HCT116 (cell line): ENCODE measurements at regions not wholly inside any gene's neighbourhood (a gene's known extent, or its start where the extent isn't known, plus 50 kb on each side); places are given as distances from the start of the nearest gene placed in this dataset.

ENCODE experiments used
- ATAC-seq: fragments of 200-7000 bp; cut with Tn5 transposase; 2 replicates; pipeline ENCODE4 v1.9.1; 2020; ENCODE audit warnings: mild to moderate bottlenecking, moderate library complexity
- BruUV-seq: library from RNA; stranded (reverse); fragments of 400-500 nt; replicated peaks from 2 replicates; lab custom pipeline; 2021; lab: Mats Ljungman, UMichigan
- CTCF ChIA-PET: fragments of 300-600 bp; sonication (Branson Sonifier 250); formaldehyde crosslinking; loops from one replicate; lab custom pipeline; 2021; ENCODE audit warnings: antibody characterized with exemption; lab: Charles Lee
- POLR2A ChIA-PET: fragments of 300-600, 350-600 bp; sonication (Branson Sonifier 250); formaldehyde crosslinking; loops from one replicate; lab custom pipeline; 2021; ENCODE audit warnings: antibody characterized with exemption; lab: Charles Lee
- RAD21 ChIA-PET, 2 experiments: fragments of 300-600 bp; sonication (Branson Sonifier 250); formaldehyde crosslinking; loops; one replicate each; lab custom pipeline; 2023; ENCODE audit warnings: low total read pairs in 2 of 2; ENCODE audit not compliant: uncharacterized antibody in 2 of 2, unreplicated experiment in 2 of 2, low non-redundant PET in 1 of 2; lab: Charles Lee
- DNase-seq: peaks from one replicate; pipeline ENCODE4 v3.0.0-alpha.2; 2010; ENCODE audit warnings: low read depth, low spot score
- H2AFZ ChIP-seq: fragments of 200-600 bp; shearing (Covaris generic), sonication (generic); 2 replicates; pipeline ENCODE4 v1.6.1; 2017; ENCODE audit warnings: low read depth, mixed run types, mixed read lengths, antibody characterized with exemption, low read length; ENCODE audit not compliant: poor library complexity, severe bottlenecking
- H3K27ac ChIP-seq: 2 replicates; pipeline ENCODE4 v1.5.1; 2012; ENCODE audit warnings: low read depth, low read length
- H3K27me3 ChIP-seq: fragments of 200-600 bp; sonication (generic); 2 replicates; pipeline ENCODE4 v1.6.1; 2016; ENCODE audit warnings: mixed run types, low read length, mixed read lengths; ENCODE audit not compliant: insufficient read depth
- H3K36me3 ChIP-seq, 2 experiments: fragments of 200-500 bp in 1 of 2; fragments of 200-600 bp in 1 of 2; sonication (Bioruptor generic) in 1 of 2; sonication (generic) in 1 of 2; 2 replicates each; pipeline versions ENCODE4 v1.5.1 to v1.6.1; 2014 to 2016; ENCODE audit warnings: low read length in 2 of 2, inconsistent platforms in 1 of 2, mixed read lengths in 1 of 2, mixed run types in 1 of 2; ENCODE audit not compliant: insufficient read depth in 2 of 2, control insufficient read depth in 1 of 2
- H3K4me1 ChIP-seq, 2 experiments: fragments of 200-600 bp in 1 of 2; sonication (generic) in 1 of 2; 2 replicates each; pipeline versions ENCODE4 v1.5.1 to v1.6.1; 2012 to 2017; ENCODE audit warnings: low read length in 2 of 2, inconsistent platforms in 1 of 2, mild to moderate bottlenecking in 1 of 2, mixed read lengths in 1 of 2, mixed run types in 1 of 2, moderate library complexity in 1 of 2; ENCODE audit not compliant: insufficient read depth in 2 of 2, control insufficient read depth in 1 of 2
- H3K4me2 ChIP-seq: fragments of 200-600 bp; sonication (generic); 2 replicates; pipeline ENCODE4 v1.6.1; 2017; ENCODE audit warnings: mixed run types, low read length, mixed read lengths
- H3K4me3 ChIP-seq, 2 experiments: fragments of 200-600 bp in 1 of 2; sonication (generic) in 1 of 2; replicated peaks in 1 of 2; 2 replicates each; pipeline ENCODE4 v1.5.1; 2011 to 2016; ENCODE audit warnings: low read length in 2 of 2, control low read depth in 1 of 2, low read depth in 1 of 2, mild to moderate bottlenecking in 1 of 2, mixed read lengths in 1 of 2, mixed run types in 1 of 2
- H3K79me2 ChIP-seq: fragments of 200-600 bp; sonication (generic); 2 replicates; pipeline ENCODE4 v1.6.1; 2017; ENCODE audit warnings: mild to moderate bottlenecking, mixed run types, low read length, moderate library complexity, mixed read lengths; ENCODE audit not compliant: insufficient read depth
- H3K9ac ChIP-seq: fragments of 200-600 bp; sonication (generic); 2 replicates; pipeline ENCODE4 v1.6.1; 2016; ENCODE audit warnings: low read length, mixed read lengths
- H3K9me2 ChIP-seq: fragments of 200-600 bp; sonication (generic), shearing (Covaris generic); 2 replicates; pipeline ENCODE4 v1.6.1; 2017; ENCODE audit warnings: mixed run types, mild to moderate bottlenecking, moderate library complexity; ENCODE audit not compliant: insufficient read depth
- H3K9me3 ChIP-seq, 2 experiments: fragments of 200-500 bp in 1 of 2; fragments of 200-600 bp in 1 of 2; sonication (Bioruptor generic) in 1 of 2; sonication (generic) in 1 of 2; 2 replicates each; pipeline ENCODE4 v1.6.1; 2014 to 2017; ENCODE audit warnings: low read length in 2 of 2, mixed read lengths in 2 of 2, inconsistent platforms in 1 of 2, low read depth in 1 of 2, mild to moderate bottlenecking in 1 of 2, mixed run types in 1 of 2, moderate library complexity in 1 of 2; ENCODE audit not compliant: control insufficient read depth in 1 of 2, insufficient read depth in 1 of 2
- H4K20me1 ChIP-seq: fragments of 200-600 bp; sonication (generic), shearing (Covaris generic); 2 replicates; pipeline ENCODE4 v1.6.1; 2017; ENCODE audit warnings: mixed run types, mild to moderate bottlenecking, moderate library complexity; ENCODE audit not compliant: insufficient read depth
- EZH2 ChIP-seq: fragments of 200-600 bp; sonication (generic); IDR thresholded peaks from 2 replicates; pipeline ENCODE4 v1.6.1; 2017; ENCODE audit warnings: antibody characterized with exemption, mixed run types
- EZH2phosphoT487 ChIP-seq: fragments of 200-600 bp; IDR thresholded peaks from 2 replicates; pipeline ENCODE4 v1.6.1; 2018; ENCODE audit warnings: antibody characterized with exemption, borderline replicate concordance
- ZNF274 ChIP-seq: fragments of 200-500 bp; sonication (Bioruptor generic); IDR thresholded peaks from 2 replicates; pipeline ENCODE4 v1.6.1; 2014; ENCODE audit warnings: mild to moderate bottlenecking, low read depth, low read length, inconsistent platforms
- intact Hi-C: fragments of 100-400 bp; cut with micrococcal nuclease; formaldehyde crosslinking; loops from 2 replicates; pipeline ENCODE4 v1.10.0; 2022

GRCh38 chr2:238996331-238997136 lies 148.6 kb downstream of the TWIST2 start:
- CTCF ChIA-PET, result no interaction called here
- Histone ChIP-seq H3K27me3 (peaks cover 4% of the 10 kb centered on the region; the same call in 1 of the 2 replicates), H3K4me1 (no peaks in the 10 kb centered on the region), H3K79me2 (no peaks in the 10 kb centered on the region), H4K20me1 (no peaks in the 10 kb centered on the region), H3K36me3 (no peaks in the 10 kb centered on the region), H3K27ac (no peak overlapping the region), H3K9ac (no peak overlapping the region), H2AFZ (no peak overlapping the region), H3K4me3 (no peak overlapping the region), H3K9me3 (no peaks in the 10 kb centered on the region), H3K9me2 (no peaks in the 10 kb centered on the region), H3K4me2 (no peak overlapping the region)
- POLR2A ChIA-PET, result interaction anchor here (0.5 kb wide), 1 partner anchor 740 kb away, joined by 3 read pairs; no protein-coding TSS in a partner anchor
- no TSS peak for BruUV-seq
- RAD21 ChIA-PET, result no interaction called here
- DNase-seq (no peak), ATAC-seq (no peak)
- TF ChIP-seq EZH2 (no peak), ZNF274 (no peak)
- intact Hi-C loops, result no loop called here

GRCh38 chr2:238997137-238997390 lies 149.2 kb downstream of the TWIST2 start:
- no peak for ATAC-seq
- peaks cover 4% of the 10 kb centered on the region; the same call in 1 of the 2 replicates for H3K27me3 ChIP-seq
- RAD21 ChIA-PET, result no interaction called here
- no peak overlapping the region for H3K4me3 ChIP-seq
- no peak for DNase-seq
- BruUV-seq, result no TSS peak
- no peak overlapping the region for H2AFZ ChIP-seq
- H3K36me3 ChIP-seq, result no peaks in the 10 kb centered on the region
- H3K79me2 ChIP-seq, result no peaks in the 10 kb centered on the region
- H3K4me2 ChIP-seq, result no peak overlapping the region
- no peaks in the 10 kb centered on the region for H4K20me1 ChIP-seq
- no peaks in the 10 kb centered on the region for H3K4me1 ChIP-seq
- H3K27ac ChIP-seq, result no peak overlapping the region
- H3K9me2 ChIP-seq, result no peaks in the 10 kb centered on the region
- POLR2A ChIA-PET, result no interaction called here
- TF ChIP-seq EZH2phosphoT487 (no peak), ZNF274 (no peak)
- intact Hi-C loops, result no loop called here
- H3K9me3 ChIP-seq, result no peaks in the 10 kb centered on the region
- CTCF ChIA-PET, result no interaction called here
- no peak overlapping the region for H3K9ac ChIP-seq
